Retinal pigment epithelial cell (primary cell): ENCODE measurements at regions not wholly inside any gene's neighbourhood (a gene's known extent, or its start where the extent isn't known, plus 50 kb on each side); places are given as distances from the start of the nearest gene placed in this dataset.

Source experiments
- DNase-seq: peaks from one replicate; pipeline ENCODE4 v3.0.0-alpha.2; 2010; ENCODE audit warnings: low read depth
- H3K4me3 ChIP-seq: 2 replicates; pipeline ENCODE4 v1.5.1; 2011; ENCODE audit warnings: mild to moderate bottlenecking, low read length, control low read depth, moderate library complexity
- TF ChIP-seq, protein P1 (sequence below): conservative IDR thresholded peaks from 2 replicates; pipeline ENCODE4 v1.5.1; 2011; ENCODE audit warnings: low read depth, low read length, control low read depth, inconsistent platforms

DNA sequence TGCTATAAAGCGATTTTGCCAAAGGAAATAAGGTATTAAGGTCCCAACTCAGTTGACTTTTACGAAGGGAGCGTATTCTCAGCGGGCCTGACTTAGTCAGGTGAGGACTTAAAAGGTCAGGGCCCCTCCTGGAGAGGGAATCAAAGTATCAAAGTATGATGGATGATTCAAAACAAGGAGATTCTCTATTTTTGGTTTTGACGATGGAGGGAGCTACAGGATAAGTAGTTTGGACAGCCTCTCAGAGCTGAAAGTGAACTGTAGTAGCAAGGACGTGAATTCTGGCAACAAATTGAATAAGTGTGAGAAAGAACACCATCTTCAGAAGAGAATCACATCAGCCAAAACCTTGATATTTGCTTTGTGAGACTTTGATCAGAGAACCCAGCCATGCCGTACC lies 1186.5 kb downstream of the SI start:
- TF ChIP-seq, protein P1, sequence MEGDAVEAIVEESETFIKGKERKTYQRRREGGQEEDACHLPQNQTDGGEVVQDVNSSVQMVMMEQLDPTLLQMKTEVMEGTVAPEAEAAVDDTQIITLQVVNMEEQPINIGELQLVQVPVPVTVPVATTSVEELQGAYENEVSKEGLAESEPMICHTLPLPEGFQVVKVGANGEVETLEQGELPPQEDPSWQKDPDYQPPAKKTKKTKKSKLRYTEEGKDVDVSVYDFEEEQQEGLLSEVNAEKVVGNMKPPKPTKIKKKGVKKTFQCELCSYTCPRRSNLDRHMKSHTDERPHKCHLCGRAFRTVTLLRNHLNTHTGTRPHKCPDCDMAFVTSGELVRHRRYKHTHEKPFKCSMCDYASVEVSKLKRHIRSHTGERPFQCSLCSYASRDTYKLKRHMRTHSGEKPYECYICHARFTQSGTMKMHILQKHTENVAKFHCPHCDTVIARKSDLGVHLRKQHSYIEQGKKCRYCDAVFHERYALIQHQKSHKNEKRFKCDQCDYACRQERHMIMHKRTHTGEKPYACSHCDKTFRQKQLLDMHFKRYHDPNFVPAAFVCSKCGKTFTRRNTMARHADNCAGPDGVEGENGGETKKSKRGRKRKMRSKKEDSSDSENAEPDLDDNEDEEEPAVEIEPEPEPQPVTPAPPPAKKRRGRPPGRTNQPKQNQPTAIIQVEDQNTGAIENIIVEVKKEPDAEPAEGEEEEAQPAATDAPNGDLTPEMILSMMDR: no peak
- H3K4me3 ChIP-seq: no peak overlapping the region
- DNase-seq: no peak

DNA sequence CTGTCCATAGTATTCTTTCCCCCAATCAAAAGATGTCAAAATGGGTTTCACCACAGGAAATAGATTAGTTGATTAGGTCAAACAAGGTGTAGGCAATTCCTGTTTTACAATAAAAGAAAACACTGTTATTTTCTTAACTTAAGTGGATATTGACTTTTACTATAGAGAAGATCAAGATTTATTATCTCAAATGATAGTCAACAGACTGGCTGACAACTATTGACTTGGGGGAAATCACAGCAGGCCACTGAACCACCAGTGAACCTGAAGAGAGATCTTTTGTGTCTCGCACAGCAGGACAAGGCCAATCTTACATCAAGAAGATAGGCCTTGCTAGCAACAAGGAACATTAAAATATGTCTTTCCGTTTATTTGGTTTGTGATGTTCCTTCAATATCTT lies 1187.6 kb downstream of the SI start:
- no peak overlapping the region for H3K4me3 ChIP-seq
- TF ChIP-seq, protein P1: no peak
- DNase-seq: no peak

DNA sequence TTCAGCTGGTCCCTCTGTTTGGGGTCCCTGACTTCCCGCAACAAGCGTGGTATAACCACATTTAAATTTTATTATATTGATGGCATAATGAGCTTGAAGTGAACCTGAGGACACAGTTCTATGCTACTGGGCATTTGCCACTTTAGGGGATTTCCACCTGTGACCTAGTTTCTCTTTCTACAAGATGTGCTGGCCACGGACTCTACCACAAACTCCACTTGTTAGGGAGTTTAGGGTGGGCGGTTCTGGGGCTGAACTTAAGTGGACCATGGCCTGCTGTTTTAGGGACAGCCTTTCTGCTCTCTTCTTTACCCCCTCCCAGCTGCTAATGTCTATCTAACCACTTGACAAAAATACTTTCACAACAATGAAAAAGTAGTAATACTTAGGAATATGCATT lies 1199.1 kb downstream of the SI start:
- DNase-seq: no peak
- H3K4me3 ChIP-seq: no peak overlapping the region
- TF ChIP-seq, protein P1: no peak

DNA sequence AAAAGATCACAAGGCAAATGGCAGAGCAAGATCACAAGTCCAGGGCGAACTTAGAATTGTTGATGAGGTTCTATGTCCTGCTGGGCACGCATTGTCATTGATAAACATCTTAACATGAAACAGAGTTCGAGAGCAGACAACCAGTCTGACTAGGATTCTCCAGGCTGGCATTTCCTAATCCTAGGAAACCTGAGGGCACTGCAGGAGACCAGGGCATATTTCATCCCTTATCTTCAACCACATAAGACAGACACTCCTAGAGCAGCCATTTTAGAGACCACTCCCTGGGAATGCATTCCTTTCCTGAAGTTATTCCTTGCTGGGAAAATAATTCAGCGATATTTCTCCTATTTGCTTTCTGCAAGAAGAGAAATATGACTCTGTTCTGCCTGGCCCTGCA lies 1199.9 kb downstream of the SI start:
- TF ChIP-seq, protein P1: no peak
- no peak overlapping the region for H3K4me3 ChIP-seq

DNA sequence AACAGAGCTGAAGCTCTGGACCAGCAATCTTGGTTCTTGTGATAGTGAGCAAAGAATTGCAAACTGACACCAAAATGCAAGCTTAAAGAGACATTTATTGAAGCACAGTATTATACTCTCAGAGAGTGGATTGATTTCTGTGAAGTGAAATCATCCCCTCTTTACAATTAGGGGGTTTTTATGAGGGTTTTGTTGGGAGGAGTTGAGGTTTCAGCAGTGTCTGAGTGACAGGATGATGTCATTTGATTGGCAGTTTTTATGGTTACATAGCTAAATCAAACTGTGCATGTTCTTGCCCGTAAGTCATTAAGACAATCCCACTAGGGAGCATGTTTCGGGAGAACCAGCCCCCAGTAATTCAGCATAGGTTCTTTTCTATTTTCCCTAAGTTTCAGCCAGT lies 1200.5 kb downstream of the SI start:
- TF ChIP-seq, protein P1: no peak
- no peak overlapping the region for H3K4me3 ChIP-seq
- DNase-seq: no peak

More for the DNA sequence above, 1199.9 kb downstream of the SI start:
- DNase-seq: no peak

DNA sequence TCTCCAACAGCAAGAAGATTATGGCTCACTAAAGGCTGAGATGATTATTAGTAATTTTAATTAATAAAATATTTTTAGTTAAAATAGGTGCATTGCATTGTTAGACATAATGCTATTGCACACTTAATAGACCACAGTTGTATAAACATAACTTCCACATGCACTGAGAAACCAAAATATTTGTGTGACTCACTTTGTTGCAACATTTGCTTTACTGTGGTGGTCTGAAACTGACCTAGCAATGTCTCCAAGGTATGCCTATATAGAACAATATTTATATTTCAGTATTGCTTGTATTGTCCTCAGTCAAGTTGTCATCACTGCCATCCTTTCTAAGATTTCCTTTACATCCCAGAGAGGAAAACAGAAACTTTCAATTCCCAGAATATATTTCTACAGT lies 1215.2 kb downstream of the SI start:
- no peak for DNase-seq
- no peak overlapping the region for H3K4me3 ChIP-seq
- TF ChIP-seq, protein P1: no peak

DNA sequence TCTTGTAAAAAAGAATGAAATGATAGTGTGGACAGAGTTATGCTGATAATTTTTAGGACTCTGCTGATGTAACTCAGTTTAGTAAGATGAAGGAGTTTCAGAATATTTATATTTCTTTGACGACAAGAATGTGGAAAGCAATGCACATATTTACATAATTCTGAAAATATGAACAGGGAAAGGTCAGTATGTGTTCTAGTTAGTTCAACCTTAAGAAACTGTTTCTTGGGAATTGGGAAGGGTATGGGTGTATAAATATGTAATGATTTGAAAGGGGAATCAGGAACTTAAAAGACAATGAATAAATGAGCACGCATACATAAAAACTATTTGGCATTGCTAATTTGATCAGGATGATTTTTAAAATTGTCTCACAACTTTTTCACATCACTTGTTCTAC lies 1226.1 kb downstream of the SI start:
- no peak overlapping the region for H3K4me3 ChIP-seq
- no peak for DNase-seq
- TF ChIP-seq, protein P1: no peak
